Sigmoid colon (tissue), 4 donors: ENCODE measurements at regions not wholly inside any gene's neighbourhood (a gene's known extent, or its start where the extent isn't known, plus 50 kb on each side); places are given as distances from the start of the nearest gene placed in this dataset.

ENCODE experiments used
- EP300 ChIP-seq, 4 donors: sonication (generic); formaldehyde crosslinking; IDR thresholded peaks; one replicate each; pipeline ENCODE4 v1.6.1; 2017; ENCODE audit warnings: antibody characterized with exemption in 4 of 4
- POLR2A ChIP-seq, 2 donors: fragments of 450-650 bp; IDR thresholded peaks; one replicate each; pipeline ENCODE4 v1.6.1; 2016; ENCODE audit warnings: antibody characterized with exemption in 2 of 2, mild to moderate bottlenecking in 2 of 2, moderate library complexity in 2 of 2
- POLR2AphosphoS5 ChIP-seq, 4 donors: sonication (generic); formaldehyde crosslinking; IDR thresholded peaks; one replicate each; pipeline ENCODE4 v1.6.1; 2017; ENCODE audit warnings: antibody characterized with exemption in 4 of 4
- TF ChIP-seq, protein P1 (sequence below), 4 experiments: fragments of 450-650 bp in 3 of 4; fragments of 200-600 bp in 1 of 4; IDR thresholded peaks; one replicate each; pipeline ENCODE4 v1.5.1; 2016 to 2019; ENCODE audit warnings: antibody characterized with exemption in 4 of 4, mild to moderate bottlenecking in 3 of 4, moderate library complexity in 2 of 4

DNA sequence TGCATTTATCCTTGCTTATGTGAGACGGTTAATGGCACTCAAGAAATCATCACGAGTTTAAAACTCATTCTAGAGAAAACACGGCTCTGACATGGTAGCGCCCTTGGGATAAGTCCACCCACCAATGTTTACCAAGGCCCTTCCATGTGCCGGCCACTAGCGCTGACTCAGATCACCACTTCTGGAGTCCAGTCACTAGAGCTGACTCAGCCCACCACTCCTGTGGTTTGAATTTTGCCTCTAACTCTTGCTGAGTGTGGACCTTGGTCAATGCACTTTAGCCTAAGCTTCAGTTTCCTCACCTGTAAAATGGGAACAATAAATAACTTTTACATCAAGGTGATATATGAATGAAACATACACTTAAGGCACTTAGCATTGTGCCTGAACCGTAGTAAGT, 358.4 kb upstream of the PROK2 start:
- no peak for TF ChIP-seq POLR2A (IDR thresholded peaks at IDR 0.05)
- TF ChIP-seq, protein P1, sequence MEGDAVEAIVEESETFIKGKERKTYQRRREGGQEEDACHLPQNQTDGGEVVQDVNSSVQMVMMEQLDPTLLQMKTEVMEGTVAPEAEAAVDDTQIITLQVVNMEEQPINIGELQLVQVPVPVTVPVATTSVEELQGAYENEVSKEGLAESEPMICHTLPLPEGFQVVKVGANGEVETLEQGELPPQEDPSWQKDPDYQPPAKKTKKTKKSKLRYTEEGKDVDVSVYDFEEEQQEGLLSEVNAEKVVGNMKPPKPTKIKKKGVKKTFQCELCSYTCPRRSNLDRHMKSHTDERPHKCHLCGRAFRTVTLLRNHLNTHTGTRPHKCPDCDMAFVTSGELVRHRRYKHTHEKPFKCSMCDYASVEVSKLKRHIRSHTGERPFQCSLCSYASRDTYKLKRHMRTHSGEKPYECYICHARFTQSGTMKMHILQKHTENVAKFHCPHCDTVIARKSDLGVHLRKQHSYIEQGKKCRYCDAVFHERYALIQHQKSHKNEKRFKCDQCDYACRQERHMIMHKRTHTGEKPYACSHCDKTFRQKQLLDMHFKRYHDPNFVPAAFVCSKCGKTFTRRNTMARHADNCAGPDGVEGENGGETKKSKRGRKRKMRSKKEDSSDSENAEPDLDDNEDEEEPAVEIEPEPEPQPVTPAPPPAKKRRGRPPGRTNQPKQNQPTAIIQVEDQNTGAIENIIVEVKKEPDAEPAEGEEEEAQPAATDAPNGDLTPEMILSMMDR (IDR thresholded peaks at IDR 0.05) = no peak
- no peak for TF ChIP-seq POLR2AphosphoS5 (IDR thresholded peaks at IDR 0.05)
- no peak for TF ChIP-seq EP300 (IDR thresholded peaks at IDR 0.05)
